ENCODE measurements at regions not wholly inside any gene's neighbourhood (a gene's known extent, or its start where the extent isn't known, plus 50 kb on each side); places are given as distances from the start of the nearest gene placed in this dataset.
"Not testable (repeated sequence)": the region's sequence is repeated elsewhere in the genome, so short reads cannot be mapped to it uniquely, and the experiment has no call there.

- no peak for DNase-seq (ENCODE audit: insufficient read length, low spot score, missing footprints)
- H3K9me3 ChIP-seq (ENCODE audit: low read depth, low read length), result no peaks in the 10 kb centered on the region
- H3K27ac ChIP-seq (ENCODE audit: low read depth, low read length), result no peak overlapping the region
- H3K4me2 ChIP-seq (ENCODE audit: insufficient read depth, low read length), result no peak overlapping the region
- H3K27me3 ChIP-seq (ENCODE audit: insufficient read depth, low read length), result no peaks in the 10 kb centered on the region
- TF ChIP-seq CTCF (IDR thresholded peaks at IDR 0.05; ENCODE audit: extremely low read depth, low read depth, low read length), result no peak
- no peak overlapping the region for H3K4me3 ChIP-seq (ENCODE audit: insufficient read depth, low read length)
- no peaks in the 10 kb centered on the region for H3K36me3 ChIP-seq (ENCODE audit: insufficient read depth, low read length)
- no peaks in the 10 kb centered on the region for H4K20me1 ChIP-seq (ENCODE audit: insufficient read depth, low read length)
- no peak overlapping the region for H2AFZ ChIP-seq (ENCODE audit: low read length)
- H3K79me2 ChIP-seq (ENCODE audit: insufficient read depth, low read length), result no peaks in the 10 kb centered on the region
- peaks cover 8% of the 10 kb centered on the region for H3K4me1 ChIP-seq (ENCODE audit: insufficient read depth, low read length)
Observed at GRCh38 chrX:122626871-122627270, 557.2 kb upstream of the GRIA3 start.

GRCh38 chrX:122641136-122641535 is 542.9 kb upstream of the GRIA3 start:
- no peaks in the 10 kb centered on the region for H4K20me1 ChIP-seq (ENCODE audit: insufficient read depth, low read length)
- no peak overlapping the region for H3K27ac ChIP-seq (ENCODE audit: low read depth, low read length)
- H3K9me3 ChIP-seq (ENCODE audit: low read depth, low read length), result no peaks in the 10 kb centered on the region
- no peak overlapping the region for H3K4me3 ChIP-seq (ENCODE audit: insufficient read depth, low read length)
- H3K79me2 ChIP-seq (ENCODE audit: insufficient read depth, low read length), result no peaks in the 10 kb centered on the region
- H2AFZ ChIP-seq (ENCODE audit: low read length), result no peak overlapping the region
- no peak for TF ChIP-seq CTCF (IDR thresholded peaks at IDR 0.05; ENCODE audit: extremely low read depth, low read depth, low read length)
- no peaks in the 10 kb centered on the region for H3K36me3 ChIP-seq (ENCODE audit: insufficient read depth, low read length)
- H3K27me3 ChIP-seq (ENCODE audit: insufficient read depth, low read length), result no peaks in the 10 kb centered on the region
- H3K4me2 ChIP-seq (ENCODE audit: insufficient read depth, low read length), result no peak overlapping the region
- no peak for DNase-seq (ENCODE audit: insufficient read length, low spot score, missing footprints)
- H3K4me1 ChIP-seq (ENCODE audit: insufficient read depth, low read length), result no peaks in the 10 kb centered on the region

GRCh38 chrX:122641826-122642225 is 542.3 kb upstream of the GRIA3 start:
- Histone ChIP-seq H3K4me2 (ENCODE audit: insufficient read depth, low read length) (no peak overlapping the region), H4K20me1 (ENCODE audit: insufficient read depth, low read length) (no peaks in the 10 kb centered on the region), H3K4me3 (ENCODE audit: insufficient read depth, low read length) (no peak overlapping the region), H3K27me3 (ENCODE audit: insufficient read depth, low read length) (no peaks in the 10 kb centered on the region), H3K27ac (ENCODE audit: low read depth, low read length) (no peak overlapping the region), H2AFZ (ENCODE audit: low read length) (no peak overlapping the region), H3K36me3 (ENCODE audit: insufficient read depth, low read length) (no peaks in the 10 kb centered on the region), H3K9me3 (ENCODE audit: low read depth, low read length) (no peaks in the 10 kb centered on the region), H3K79me2 (ENCODE audit: insufficient read depth, low read length) (no peaks in the 10 kb centered on the region), H3K4me1 (ENCODE audit: insufficient read depth, low read length) (no peaks in the 10 kb centered on the region)
- DNase-seq (ENCODE audit: insufficient read length, low spot score, missing footprints), result no peak
- no peak for TF ChIP-seq CTCF (IDR thresholded peaks at IDR 0.05; ENCODE audit: extremely low read depth, low read depth, low read length)

- DNase-seq (ENCODE audit: insufficient read length, low spot score, missing footprints); H3K4me3 ChIP-seq (ENCODE audit: insufficient read depth, low read length); H3K79me2 ChIP-seq (ENCODE audit: insufficient read depth, low read length); H3K4me2 ChIP-seq (ENCODE audit: insufficient read depth, low read length); H4K20me1 ChIP-seq (ENCODE audit: insufficient read depth, low read length); H3K36me3 ChIP-seq (ENCODE audit: insufficient read depth, low read length); H3K4me1 ChIP-seq (ENCODE audit: insufficient read depth, low read length); H3K9me3 ChIP-seq (ENCODE audit: low read depth, low read length); H2AFZ ChIP-seq (ENCODE audit: low read length); H3K27ac ChIP-seq (ENCODE audit: low read depth, low read length); H3K27me3 ChIP-seq (ENCODE audit: insufficient read depth, low read length): not testable (repeated sequence)
Observed at GRCh38 chrX:122655256-122655655, 528.8 kb upstream of the GRIA3 start.

GRCh38 chrX:122666601-122667000 is 517.5 kb upstream of the GRIA3 start:
- H3K27me3 ChIP-seq (ENCODE audit: insufficient read depth, low read length), result no peaks in the 10 kb centered on the region
- no peak for TF ChIP-seq CTCF (IDR thresholded peaks at IDR 0.05; ENCODE audit: extremely low read depth, low read depth, low read length)

More at GRCh38 chrX:122666601-122667000, 517.5 kb upstream of the GRIA3 start:
- H3K36me3 ChIP-seq (ENCODE audit: insufficient read depth, low read length), result no peaks in the 10 kb centered on the region
- H3K27ac ChIP-seq (ENCODE audit: low read depth, low read length), result no peak overlapping the region
- H3K4me1 ChIP-seq (ENCODE audit: insufficient read depth, low read length), result no peaks in the 10 kb centered on the region
- H2AFZ ChIP-seq (ENCODE audit: low read length), result no peak overlapping the region
- no peak overlapping the region for H3K4me2 ChIP-seq (ENCODE audit: insufficient read depth, low read length)
- H3K9me3 ChIP-seq (ENCODE audit: low read depth, low read length), result no peaks in the 10 kb centered on the region
- no peak for DNase-seq (ENCODE audit: insufficient read length, low spot score, missing footprints)
- H4K20me1 ChIP-seq (ENCODE audit: insufficient read depth, low read length), result no peaks in the 10 kb centered on the region
- H3K4me3 ChIP-seq (ENCODE audit: insufficient read depth, low read length), result no peak overlapping the region
- H3K79me2 ChIP-seq (ENCODE audit: insufficient read depth, low read length), result no peaks in the 10 kb centered on the region

Measured in osteoblast (primary cell).